HepG2 (cell line): ENCODE measurements at regions not wholly inside any gene's neighbourhood (a gene's known extent, or its start where the extent isn't known, plus 50 kb on each side); places are given as distances from the start of the nearest gene placed in this dataset.

ENCODE experiments used
- ATAC-seq: fragments of 200-7000 bp; cut with Tn5 transposase; 3 replicates; pipeline ENCODE4 v1.9.1; 2020; ENCODE audit warnings: mild to moderate bottlenecking, moderate library complexity
- BruUV-seq: library from RNA; stranded (reverse); fragments of 400-500 nt; replicated peaks from 2 replicates; lab custom pipeline; 2021; lab: Mats Ljungman, UMichigan
- CTCF ChIA-PET: fragments of 300-600 bp; formaldehyde crosslinking; extraction: SDS; loops from one replicate; lab custom pipeline; 2021; ENCODE audit warnings: low total read pairs, inconsistent platforms, low intra/inter-chr PET ratio; lab: Yijun Ruan, JAX
- POLR2A ChIA-PET: fragments of 350-600 bp; sonication (Branson Sonifier 250); formaldehyde crosslinking; loops from one replicate; lab custom pipeline; 2020; ENCODE audit warnings: antibody characterized with exemption, inconsistent platforms; lab: Yijun Ruan, JAX
- DNase-seq: peaks from one replicate; pipeline ENCODE4 v3.0.0-alpha.2; 2015; ENCODE audit warnings: low spot score
- FAIRE-seq: peaks from 3 replicates; lab custom pipeline; 2011; peaks lifted over from hg19 to GRCh38; lab: Jason Lieb, UNC
- H2AFZ ChIP-seq: one replicate; pipeline ENCODE4 v1.6.1; 2011; ENCODE audit warnings: low read length, inconsistent platforms
- H3K27ac ChIP-seq: fragments of 300-600 bp; 3 replicates; pipeline ENCODE4 v1.8.0; 2011; ENCODE audit warnings: mixed run types, mild to moderate bottlenecking, mixed read lengths, low read length, inconsistent platforms; ENCODE audit not compliant: insufficient read depth; ENCODE audit errors: extremely low read length
- H3K27me3 ChIP-seq, 2 experiments: fragments of 200-600 bp in 1 of 2; 2 replicates in 1 of 2; 3 replicates in 1 of 2; pipeline versions ENCODE4 v1.6.0 to v1.8.0; 2011; ENCODE audit warnings: low read length in 2 of 2, mild to moderate bottlenecking in 2 of 2, moderate library complexity in 2 of 2, inconsistent platforms in 1 of 2; ENCODE audit not compliant: insufficient read depth in 2 of 2, control insufficient read depth in 1 of 2
- H3K36me3 ChIP-seq, 2 experiments: fragments of 200-600 bp in 1 of 2; replicated peaks in 1 of 2; 2 replicates in 1 of 2; 3 replicates in 1 of 2; pipeline versions ENCODE4 v1.5.1 to v1.8.0; 2011; ENCODE audit warnings: low read length in 2 of 2, inconsistent platforms in 1 of 2; ENCODE audit not compliant: insufficient read depth in 2 of 2, control insufficient read depth in 1 of 2
- H3K4me1 ChIP-seq: 2 replicates; pipeline ENCODE4 v1.5.1; 2012; ENCODE audit warnings: low read length, inconsistent platforms; ENCODE audit not compliant: insufficient read depth
- H3K4me2 ChIP-seq: 2 replicates; pipeline ENCODE4 v1.6.0; 2011; ENCODE audit warnings: low read depth, low read length, inconsistent platforms
- H3K4me3 ChIP-seq, 3 experiments: fragments of 200-600 bp in 1 of 3; sonication (generic), shearing (Covaris generic) in 1 of 3; replicated peaks in 1 of 3; 2 replicates each; pipeline ENCODE4 v1.5.1; 2011 to 2016; ENCODE audit warnings: low read length in 3 of 3, inconsistent platforms in 2 of 3, low read depth in 2 of 3, mild to moderate bottlenecking in 2 of 3, control low read depth in 1 of 3, mixed read lengths in 1 of 3; ENCODE audit not compliant: insufficient read depth in 1 of 3
- H3K79me2 ChIP-seq: one replicate; pipeline ENCODE4 v1.6.1; 2011; ENCODE audit warnings: low read length, inconsistent platforms; ENCODE audit not compliant: insufficient read depth
- H3K9ac ChIP-seq: 2 replicates; pipeline ENCODE4 v1.6.0; 2011; ENCODE audit warnings: mild to moderate bottlenecking, low read depth, low read length, inconsistent platforms; ENCODE audit not compliant: insufficient read depth
- H3K9me3 ChIP-seq: 2 replicates; pipeline ENCODE4 v1.5.1; 2012; ENCODE audit warnings: mild to moderate bottlenecking, low read length
- H4K20me1 ChIP-seq: 2 replicates; pipeline ENCODE4 v1.6.0; 2011; ENCODE audit warnings: inconsistent platforms, mild to moderate bottlenecking, low read length, moderate library complexity; ENCODE audit not compliant: insufficient read depth
- HHEX ChIP-seq: IDR thresholded peaks from 2 replicates; pipeline ENCODE4 v1.6.1; 2016; ENCODE audit warnings: control low read depth
- SMC3 ChIP-seq: IDR thresholded peaks from 2 replicates; pipeline ENCODE4 v1.6.1; 2011; ENCODE audit warnings: low read length, improper control_type of control experiment
- STAG1 ChIP-seq: sonication (generic); formaldehyde crosslinking; IDR thresholded peaks from 2 replicates; pipeline ENCODE4 v1.4.0; 2020; ENCODE audit warnings: missing genetic modification reagents
- TEAD3 ChIP-seq: optimal IDR thresholded peaks from 2 replicates; pipeline ENCODE3; 2016; ENCODE audit warnings: borderline replicate concordance
- TP53 ChIP-seq: sonication (generic); formaldehyde crosslinking; conservative IDR thresholded peaks from 2 replicates; pipeline ENCODE4 v1.4.0; 2020; ENCODE audit warnings: missing genetic modification reagents
- ZNF329 ChIP-seq: sonication (generic); formaldehyde crosslinking; IDR thresholded peaks from 2 replicates; pipeline ENCODE4 v1.9.0; 2021; ENCODE audit warnings: low read depth, mild to moderate bottlenecking, missing genetic modification reagents
- WGBS: methylation state at CpG from one replicate; pipeline ENCODE4 v1.1.6; 2017; ENCODE audit warnings: low lambda C conversion rate; 5-methylcytosine and 5-hydroxymethylcytosine counted together
- in situ Hi-C: cut with HindIII; loops from 2 replicates; pipeline ENCODE4 v1.10.0; 2017; ENCODE audit warnings: low pct_unique_long_range_greater_than_20kb; ENCODE audit not compliant: extremely low pct_ligation_motif_present
- intact Hi-C: fragments of 100-400 bp; cut with micrococcal nuclease; formaldehyde crosslinking; loops from one replicate; pipeline ENCODE4 v1.10.0; 2022; ENCODE audit not compliant: unreplicated experiment
- TF ChIP-seq, protein P1 (sequence below): sonication (generic); formaldehyde crosslinking; IDR thresholded peaks from 2 replicates; pipeline ENCODE4 v1.8.0; 2022; ENCODE audit warnings: mild to moderate bottlenecking, missing genetic modification reagents; ENCODE audit not compliant: insufficient replicate concordance
- TF ChIP-seq, protein P2 (sequence below): sonication (generic); formaldehyde crosslinking; IDR thresholded peaks from 2 replicates; pipeline ENCODE4 v1.5.0; 2020; ENCODE audit warnings: mild to moderate bottlenecking, missing genetic modification reagents, moderate library complexity
- TF ChIP-seq, protein P3 (sequence below): sonication (generic); formaldehyde crosslinking; IDR thresholded peaks from 2 replicates; pipeline ENCODE4 v1.4.0; 2020; ENCODE audit warnings: mild to moderate bottlenecking, missing genetic modification reagents

DNA sequence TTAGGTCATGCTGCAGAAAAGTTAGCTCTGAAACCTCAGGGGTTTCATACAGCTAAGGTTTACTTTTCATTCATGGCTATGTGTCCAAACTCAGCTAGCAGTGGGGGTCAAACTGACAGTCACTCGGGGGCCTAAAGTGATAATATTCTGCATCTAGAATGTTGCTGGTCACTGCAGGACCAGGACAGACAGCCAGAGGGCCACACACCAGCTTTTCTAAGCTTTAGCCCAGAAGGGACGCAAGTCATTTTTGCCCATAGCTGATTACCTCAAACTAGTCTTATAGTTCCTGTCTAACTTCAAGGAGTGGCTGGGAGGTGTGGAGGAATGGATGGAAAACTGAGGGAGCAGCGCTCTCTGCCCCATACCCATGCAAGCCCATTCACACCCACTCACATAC, 163.0 kb upstream of the NLRP1 start:
- Histone ChIP-seq H3K27me3 (no peaks in the 10 kb centered on the region), H3K4me1 (no peaks in the 10 kb centered on the region), H3K79me2 (no peaks in the 10 kb centered on the region), H3K9me3 (no peaks in the 10 kb centered on the region), H4K20me1 (no peaks in the 10 kb centered on the region), H3K9ac (no peak overlapping the region), H3K36me3 (no peaks in the 10 kb centered on the region), H2AFZ (no peak overlapping the region), H3K27ac (no peak overlapping the region), H3K4me3 (no peak overlapping the region), H3K4me2 (no peak overlapping the region)
- no TSS peak for BruUV-seq
- ChIA-PET POLR2A (no interaction called here), CTCF (interaction anchor here (2.0 kb wide), 1 partner anchor 54 kb away, joined by 4 read pairs; no protein-coding TSS in a partner anchor)
- no peak for TF ChIP-seq ZNF329 (CRISPR knock-in tag)
- TF ChIP-seq STAG1 (CRISPR knock-in tag): peak; percentile 57
- TF ChIP-seq, protein P1, sequence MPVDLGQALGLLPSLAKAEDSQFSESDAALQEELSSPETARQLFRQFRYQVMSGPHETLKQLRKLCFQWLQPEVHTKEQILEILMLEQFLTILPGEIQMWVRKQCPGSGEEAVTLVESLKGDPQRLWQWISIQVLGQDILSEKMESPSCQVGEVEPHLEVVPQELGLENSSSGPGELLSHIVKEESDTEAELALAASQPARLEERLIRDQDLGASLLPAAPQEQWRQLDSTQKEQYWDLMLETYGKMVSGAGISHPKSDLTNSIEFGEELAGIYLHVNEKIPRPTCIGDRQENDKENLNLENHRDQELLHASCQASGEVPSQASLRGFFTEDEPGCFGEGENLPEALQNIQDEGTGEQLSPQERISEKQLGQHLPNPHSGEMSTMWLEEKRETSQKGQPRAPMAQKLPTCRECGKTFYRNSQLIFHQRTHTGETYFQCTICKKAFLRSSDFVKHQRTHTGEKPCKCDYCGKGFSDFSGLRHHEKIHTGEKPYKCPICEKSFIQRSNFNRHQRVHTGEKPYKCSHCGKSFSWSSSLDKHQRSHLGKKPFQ (CRISPR knock-in tag): peak; percentile 80
- TF ChIP-seq HHEX (CRISPR knock-in tag): no peak
- TF ChIP-seq, protein P2, sequence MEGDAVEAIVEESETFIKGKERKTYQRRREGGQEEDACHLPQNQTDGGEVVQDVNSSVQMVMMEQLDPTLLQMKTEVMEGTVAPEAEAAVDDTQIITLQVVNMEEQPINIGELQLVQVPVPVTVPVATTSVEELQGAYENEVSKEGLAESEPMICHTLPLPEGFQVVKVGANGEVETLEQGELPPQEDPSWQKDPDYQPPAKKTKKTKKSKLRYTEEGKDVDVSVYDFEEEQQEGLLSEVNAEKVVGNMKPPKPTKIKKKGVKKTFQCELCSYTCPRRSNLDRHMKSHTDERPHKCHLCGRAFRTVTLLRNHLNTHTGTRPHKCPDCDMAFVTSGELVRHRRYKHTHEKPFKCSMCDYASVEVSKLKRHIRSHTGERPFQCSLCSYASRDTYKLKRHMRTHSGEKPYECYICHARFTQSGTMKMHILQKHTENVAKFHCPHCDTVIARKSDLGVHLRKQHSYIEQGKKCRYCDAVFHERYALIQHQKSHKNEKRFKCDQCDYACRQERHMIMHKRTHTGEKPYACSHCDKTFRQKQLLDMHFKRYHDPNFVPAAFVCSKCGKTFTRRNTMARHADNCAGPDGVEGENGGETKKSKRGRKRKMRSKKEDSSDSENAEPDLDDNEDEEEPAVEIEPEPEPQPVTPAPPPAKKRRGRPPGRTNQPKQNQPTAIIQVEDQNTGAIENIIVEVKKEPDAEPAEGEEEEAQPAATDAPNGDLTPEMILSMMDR (CRISPR knock-in tag): peak; percentile 28
- no peak for TF ChIP-seq TEAD3 (CRISPR knock-in tag)
- TF ChIP-seq, protein P3, sequence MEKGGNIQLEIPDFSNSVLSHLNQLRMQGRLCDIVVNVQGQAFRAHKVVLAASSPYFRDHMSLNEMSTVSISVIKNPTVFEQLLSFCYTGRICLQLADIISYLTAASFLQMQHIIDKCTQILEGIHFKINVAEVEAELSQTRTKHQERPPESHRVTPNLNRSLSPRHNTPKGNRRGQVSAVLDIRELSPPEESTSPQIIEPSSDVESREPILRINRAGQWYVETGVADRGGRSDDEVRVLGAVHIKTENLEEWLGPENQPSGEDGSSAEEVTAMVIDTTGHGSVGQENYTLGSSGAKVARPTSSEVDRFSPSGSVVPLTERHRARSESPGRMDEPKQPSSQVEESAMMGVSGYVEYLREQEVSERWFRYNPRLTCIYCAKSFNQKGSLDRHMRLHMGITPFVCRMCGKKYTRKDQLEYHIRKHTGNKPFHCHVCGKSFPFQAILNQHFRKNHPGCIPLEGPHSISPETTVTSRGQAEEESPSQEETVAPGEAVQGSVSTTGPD (CRISPR knock-in tag): no peak
- TF ChIP-seq TP53 (CRISPR knock-in tag): no peak
- peak; percentile 58; the same call in 1 of the 2 replicates for TF ChIP-seq SMC3
- no peak for FAIRE-seq
- intact Hi-C loops: no loop called here
- no peak; the same call in 2 of the 3 replicates for ATAC-seq
- WGBS: 45% methylated on average over 2 of the region's 3 CpGs
- DNase-seq: no peak
- in situ Hi-C loops: no loop called here
